H9 (cell line): ENCODE measurements at regions not wholly inside any gene's neighbourhood (a gene's known extent, or its start where the extent isn't known, plus 50 kb on each side); places are given as distances from the start of the nearest gene placed in this dataset.

Experiments used
- DNase-seq: peaks from one replicate; pipeline ENCODE4 v3.0.0-alpha.2; 2017
- H2AFZ ChIP-seq: one replicate; pipeline ENCODE4 v1.6.1; 2013; ENCODE audit warnings: mild to moderate bottlenecking, low read length, control low read depth, moderate library complexity
- H2AK5ac ChIP-seq: 2 replicates; pipeline ENCODE4 v1.6.1; 2013; ENCODE audit warnings: low read length, control low read depth, mixed read lengths; ENCODE audit not compliant: insufficient read length
- H2BK120ac ChIP-seq: one replicate; pipeline ENCODE4 v1.6.1; 2013; ENCODE audit warnings: low read depth, mild to moderate bottlenecking, low read length, control low read depth, inconsistent platforms; ENCODE audit not compliant: poor library complexity, severe bottlenecking
- H2BK12ac ChIP-seq: 2 replicates; pipeline ENCODE4 v1.6.1; 2013; ENCODE audit warnings: low read length, control low read depth, mixed read lengths, low read depth; ENCODE audit not compliant: insufficient read length
- H2BK15ac ChIP-seq: 2 replicates; pipeline ENCODE4 v1.6.1; 2013; ENCODE audit warnings: low read depth, low read length, control low read depth
- H2BK20ac ChIP-seq: one replicate; pipeline ENCODE4 v1.6.1; 2013; ENCODE audit warnings: low read depth, mild to moderate bottlenecking, low read length, control low read depth, inconsistent platforms; ENCODE audit not compliant: poor library complexity, severe bottlenecking
- H2BK5ac ChIP-seq: 2 replicates; pipeline ENCODE4 v1.6.1; 2013; ENCODE audit warnings: low read length, control low read depth, mixed read lengths; ENCODE audit not compliant: insufficient read length
- H3K14ac ChIP-seq: 2 replicates; pipeline ENCODE4 v1.6.1; 2013; ENCODE audit warnings: low read length, control low read depth; ENCODE audit not compliant: insufficient read depth
- H3K18ac ChIP-seq: 2 replicates; pipeline ENCODE4 v1.6.1; 2013; ENCODE audit warnings: low read depth, mild to moderate bottlenecking, mixed read lengths, low read length, control low read depth; ENCODE audit not compliant: insufficient read length
- H3K23ac ChIP-seq: 2 replicates; pipeline ENCODE4 v1.6.1; 2013; ENCODE audit warnings: low read length, control low read depth, mixed read lengths, low read depth; ENCODE audit not compliant: insufficient read length
- H3K23me2 ChIP-seq: 2 replicates; pipeline ENCODE4 v1.6.1; 2013; ENCODE audit warnings: low read depth, mild to moderate bottlenecking, mixed read lengths, low read length, control low read depth; ENCODE audit not compliant: insufficient read length, poor library complexity, severe bottlenecking
- H3K27ac ChIP-seq: 2 replicates; pipeline ENCODE4 v1.5.1; 2013; ENCODE audit warnings: low read length, control low read depth, mixed read lengths, low read depth; ENCODE audit not compliant: insufficient read length
- H3K27me3 ChIP-seq: 2 replicates; pipeline ENCODE4 v1.6.1; 2013; ENCODE audit warnings: low read length, control low read depth, inconsistent platforms; ENCODE audit not compliant: insufficient read depth
- H3K4ac ChIP-seq: 2 replicates; pipeline ENCODE4 v1.6.1; 2013; ENCODE audit warnings: low read depth, mild to moderate bottlenecking, control low read depth, inconsistent platforms, low read length, moderate library complexity
- H3K4me1 ChIP-seq: 2 replicates; pipeline ENCODE4 v1.6.1; 2013; ENCODE audit warnings: low read length, control low read depth, inconsistent platforms; ENCODE audit not compliant: insufficient read depth
- H3K4me2 ChIP-seq: 2 replicates; pipeline ENCODE4 v1.6.1; 2013; ENCODE audit warnings: low read length, control low read depth, mixed read lengths; ENCODE audit not compliant: insufficient read length, insufficient read depth
- H3K56ac ChIP-seq: 2 replicates; pipeline ENCODE4 v1.6.1; 2013; ENCODE audit warnings: low read depth, mild to moderate bottlenecking, mixed read lengths, low read length, control low read depth; ENCODE audit not compliant: insufficient read length
- H3K79me1 ChIP-seq: 2 replicates; pipeline ENCODE4 v1.6.1; 2013; ENCODE audit warnings: low read depth, mild to moderate bottlenecking, moderate library complexity, low read length, control low read depth, inconsistent platforms; ENCODE audit not compliant: insufficient read depth, poor library complexity, severe bottlenecking
- H3K79me2 ChIP-seq: 2 replicates; pipeline ENCODE4 v1.6.1; 2013; ENCODE audit warnings: low read length, control low read depth, inconsistent platforms; ENCODE audit not compliant: insufficient read depth
- H3K9ac ChIP-seq: 2 replicates; pipeline ENCODE4 v1.6.1; 2013; ENCODE audit warnings: low read length, control low read depth, mixed read lengths; ENCODE audit not compliant: insufficient read length; ENCODE audit errors: extremely low read depth
- H3K9me3 ChIP-seq: one replicate; pipeline ENCODE4 v1.6.1; 2013; ENCODE audit warnings: low read depth, low read length, inconsistent platforms; ENCODE audit not compliant: control insufficient read depth
- H3T11ph ChIP-seq: one replicate; pipeline ENCODE4 v1.6.1; 2013; ENCODE audit warnings: mild to moderate bottlenecking, low read length, control low read depth, inconsistent platforms
- H4K20me1 ChIP-seq: one replicate; pipeline ENCODE4 v1.6.1; 2013; ENCODE audit not compliant: control insufficient read depth, insufficient read length, insufficient read depth
- H4K5ac ChIP-seq: 2 replicates; pipeline ENCODE4 v1.6.1; 2013; ENCODE audit warnings: low read depth, mild to moderate bottlenecking, mixed read lengths, low read length, control low read depth; ENCODE audit not compliant: insufficient read length
- H4K8ac ChIP-seq: replicated peaks from 2 replicates; pipeline ENCODE4 v1.6.1; 2013; ENCODE audit warnings: low read length, control low read depth, mixed read lengths, low read depth; ENCODE audit not compliant: insufficient read length
- H4K91ac ChIP-seq: 2 replicates; pipeline ENCODE4 v1.6.1; 2013; ENCODE audit warnings: low read depth, mild to moderate bottlenecking, moderate library complexity, mixed read lengths, low read length, control low read depth; ENCODE audit not compliant: insufficient read length
- H3K27ac Mint-ChIP-seq, 3 experiments: 2 replicates in 2 of 3; 3 replicates in 1 of 3; pipeline ENCODE4 v1.8.0; 2020 to 2021; ENCODE audit warnings: mixed read lengths in 3 of 3, mild to moderate bottlenecking in 1 of 3, moderate library complexity in 1 of 3
- H3K27me3 Mint-ChIP-seq: 2 replicates; pipeline ENCODE4 v1.8.0; 2021; ENCODE audit warnings: low read depth, mild to moderate bottlenecking, moderate library complexity, mixed read lengths
- H3K36me3 Mint-ChIP-seq, 3 experiments: 2 replicates in 2 of 3; 3 replicates in 1 of 3; pipeline ENCODE4 v1.8.0; 2020 to 2021; ENCODE audit warnings: low read depth in 3 of 3, mixed read lengths in 3 of 3; ENCODE audit not compliant: insufficient read depth in 1 of 3
- H3K4me1 Mint-ChIP-seq, 2 experiments: 2 replicates each; pipeline ENCODE4 v1.8.0; 2020; ENCODE audit warnings: mixed read lengths in 2 of 2
- H3K4me3 Mint-ChIP-seq, 2 experiments: 2 replicates in 1 of 2; 3 replicates in 1 of 2; pipeline ENCODE4 v1.8.0; 2020 to 2021; ENCODE audit warnings: mild to moderate bottlenecking in 2 of 2, mixed read lengths in 2 of 2, moderate library complexity in 1 of 2
- H3K9me3 Mint-ChIP-seq, 2 experiments: 2 replicates in 1 of 2; 3 replicates in 1 of 2; pipeline ENCODE4 v1.8.0; 2020; ENCODE audit warnings: mild to moderate bottlenecking in 2 of 2, mixed read lengths in 2 of 2, moderate library complexity in 1 of 2
- CTCF ChIP-seq: fragments of 200-600 bp; sonication (generic); conservative IDR thresholded peaks from 3 replicates; pipeline ENCODE4 v1.8.0; 2021; ENCODE audit warnings: antibody characterized with exemption, mild to moderate bottlenecking

- H3K9me3 ChIP-seq: no peaks in the 10 kb centered on the region
- H3K27ac ChIP-seq: no peak overlapping the region
- Mint-ChIP-seq H3K27ac (no peak overlapping the region), H3K9me3 (peaks cover 0 to 2% of the 10 kb centered on the region in 2 experiments; a peak in 2 of 5 replicates), H3K36me3 (no peaks in the 10 kb centered on the region; a peak in 2 of 7 replicates), H3K4me3 (no peak overlapping the region), H3K4me1 (peaks cover 8 to 18% of the 10 kb centered on the region in 2 experiments), H3K27me3 (no peaks in the 10 kb centered on the region)
- TF ChIP-seq CTCF: no peak
- H3K56ac ChIP-seq: no peak overlapping the region
- no peak overlapping the region for H3K23ac ChIP-seq
- no peaks in the 10 kb centered on the region for H3K79me1 ChIP-seq
- no peaks in the 10 kb centered on the region for H3K4me1 ChIP-seq
- H3K9ac ChIP-seq: no peak overlapping the region
- no peak overlapping the region for H4K8ac ChIP-seq
- H4K5ac ChIP-seq: no peak overlapping the region
- no peak overlapping the region for H2BK120ac ChIP-seq
- no peak overlapping the region for H2BK5ac ChIP-seq
- no peak overlapping the region for H4K91ac ChIP-seq
- no peak overlapping the region for H3K14ac ChIP-seq
- H3K23me2 ChIP-seq: no peaks in the 10 kb centered on the region
- H3K27me3 ChIP-seq: no peaks in the 10 kb centered on the region
- H3K18ac ChIP-seq: no peak overlapping the region
- H2BK12ac ChIP-seq: no peak overlapping the region
- no peak overlapping the region for H2AFZ ChIP-seq
- no peak overlapping the region for H3T11ph ChIP-seq
- no peak overlapping the region for H3K4me2 ChIP-seq
- no peak overlapping the region for H2AK5ac ChIP-seq
- no peak overlapping the region for H2BK15ac ChIP-seq
- no peak overlapping the region for H2BK20ac ChIP-seq
- no peaks in the 10 kb centered on the region for H4K20me1 ChIP-seq
- DNase-seq: no peak
- no peaks in the 10 kb centered on the region for H3K79me2 ChIP-seq
- no peak overlapping the region for H3K4ac ChIP-seq
Observed at GRCh38 chr12:47297993-47298392, 218.2 kb upstream of the AMIGO2 start.
